Calu3 (cell line): ENCODE measurements at regions not wholly inside any gene's neighbourhood (a gene's known extent, or its start where the extent isn't known, plus 50 kb on each side); places are given as distances from the start of the nearest gene placed in this dataset.

Experiments
- BruUV-seq: library from RNA; stranded (reverse); fragments of 400-500 nt; replicated peaks from 2 replicates; lab custom pipeline; 2021; lab: Mats Ljungman, UMichigan
- CTCF ChIA-PET: fragments of 300-600 bp; sonication (Branson Sonifier 250); formaldehyde crosslinking; loops from one replicate; lab custom pipeline; 2022; ENCODE audit warnings: antibody characterized with exemption; lab: Charles Lee
- DNase-seq: peaks from one replicate; pipeline ENCODE4 v3.0.0; 2022
- H3K27ac Mint-ChIP-seq: one replicate; pipeline ENCODE4 v1.8.0; 2022; ENCODE audit warnings: mixed read lengths; ENCODE audit not compliant: unreplicated experiment
- H3K27me3 Mint-ChIP-seq: one replicate; pipeline ENCODE4 v1.8.0; 2022; ENCODE audit warnings: mixed read lengths; ENCODE audit not compliant: unreplicated experiment
- H3K36me3 Mint-ChIP-seq: one replicate; pipeline ENCODE4 v1.8.0; 2022; ENCODE audit warnings: mild to moderate bottlenecking, moderate library complexity, mixed read lengths; ENCODE audit not compliant: insufficient read depth, unreplicated experiment
- H3K4me1 Mint-ChIP-seq: one replicate; pipeline ENCODE4 v1.8.0; 2022; ENCODE audit warnings: mild to moderate bottlenecking, low read depth, mixed read lengths; ENCODE audit not compliant: unreplicated experiment
- H3K4me3 Mint-ChIP-seq: one replicate; pipeline ENCODE4 v1.8.0; 2022; ENCODE audit warnings: mild to moderate bottlenecking, low read depth, moderate library complexity, mixed read lengths; ENCODE audit not compliant: unreplicated experiment
- H3K9me3 Mint-ChIP-seq: one replicate; pipeline ENCODE4 v1.8.0; 2022; ENCODE audit warnings: low read depth, mixed read lengths; ENCODE audit not compliant: unreplicated experiment
- CTCF ChIP-seq: fragments of 200-600 bp; IDR thresholded peaks from one replicate; pipeline ENCODE4 v1.8.0; 2022; ENCODE audit warnings: antibody characterized with exemption; ENCODE audit not compliant: unreplicated experiment
- intact Hi-C: fragments of 100-400 bp; cut with micrococcal nuclease; formaldehyde crosslinking; loops from one replicate; pipeline ENCODE4 v1.10.0; 2022; ENCODE audit not compliant: unreplicated experiment

GRCh38 chr10:29765330-29765729 is 130.6 kb upstream of the SVIL start:
- intact Hi-C loops, result no loop called here
- no peak overlapping the region for H3K4me3 Mint-ChIP-seq
- no peak overlapping the region for H3K27ac Mint-ChIP-seq
- no peaks in the 10 kb centered on the region for H3K36me3 Mint-ChIP-seq
- no peak for TF ChIP-seq CTCF
- H3K9me3 Mint-ChIP-seq, result no peaks in the 10 kb centered on the region
- peaks cover 5% of the 10 kb centered on the region for H3K4me1 Mint-ChIP-seq
- CTCF ChIA-PET, result no interaction called here
- no peaks in the 10 kb centered on the region for H3K27me3 Mint-ChIP-seq
- no TSS peak for BruUV-seq
- DNase-seq, result no peak

GRCh38 chr10:29763396-29763795 is 128.6 kb upstream of the SVIL start:
- Mint-ChIP-seq H3K27me3 (no peaks in the 10 kb centered on the region), H3K4me3 (no peak overlapping the region), H3K9me3 (no peaks in the 10 kb centered on the region), H3K36me3 (no peaks in the 10 kb centered on the region), H3K27ac (no peak overlapping the region), H3K4me1 (peaks cover 20% of the 10 kb centered on the region)
- TF ChIP-seq CTCF, result no peak
- no TSS peak for BruUV-seq
- CTCF ChIA-PET, result interaction anchor here (1.2 kb wide), 1 partner anchor 41 kb away, joined by 4 read pairs; no protein-coding TSS in a partner anchor
- DNase-seq, result no peak
- intact Hi-C loops, result no loop called here

- intact Hi-C loops, result no loop called here
- H3K4me3 Mint-ChIP-seq, result no peak overlapping the region
Measured at GRCh38 chr10:29761916-29762315, 127.1 kb upstream of the SVIL start.

GRCh38 chr10:29760138-29760900 is 125.5 kb upstream of the SVIL start:
- TF ChIP-seq CTCF, result no peak
- Mint-ChIP-seq H3K27me3 (no peaks in the 10 kb centered on the region), H3K36me3 (peaks cover 10% of the 10 kb centered on the region), H3K4me1 (peaks cover 43% of the 10 kb centered on the region), H3K27ac (no peak overlapping the region), H3K9me3 (no peaks in the 10 kb centered on the region), H3K4me3 (no peak overlapping the region)
- no peak for DNase-seq
- no TSS peak for BruUV-seq
- CTCF ChIA-PET, result no interaction called here
- intact Hi-C loops, result no loop called here

More at GRCh38 chr10:29761916-29762315, 127.1 kb upstream of the SVIL start:
- no peaks in the 10 kb centered on the region for H3K9me3 Mint-ChIP-seq
- H3K27me3 Mint-ChIP-seq, result no peaks in the 10 kb centered on the region
- BruUV-seq, result no TSS peak
- no peak overlapping the region for H3K27ac Mint-ChIP-seq
- no peak for DNase-seq
- no peak for TF ChIP-seq CTCF
- peaks cover 34% of the 10 kb centered on the region for H3K4me1 Mint-ChIP-seq
- H3K36me3 Mint-ChIP-seq, result peaks cover 10% of the 10 kb centered on the region
- CTCF ChIA-PET, result interaction anchor here (0.6 to 0.7 kb wide), 2 partner anchors 8 to 508 kb away, joined by 5 read pairs; no protein-coding TSS in a partner anchor
